Osteoblast (primary cell): ENCODE measurements at regions not wholly inside any gene's neighbourhood (a gene's known extent, or its start where the extent isn't known, plus 50 kb on each side); places are given as distances from the start of the nearest gene placed in this dataset.

Experiments
- DNase-seq: peaks from one replicate; pipeline ENCODE4 v3.0.0; 2011; ENCODE audit warnings: low spot score, mixed read lengths; ENCODE audit not compliant: insufficient read length; ENCODE audit errors: missing footprints
- H2AFZ ChIP-seq: 2 replicates; pipeline ENCODE4 v1.6.0; 2011; ENCODE audit warnings: mild to moderate bottlenecking, low read length
- H3K27ac ChIP-seq: 2 replicates; pipeline ENCODE4 v1.5.1; 2011; ENCODE audit warnings: mild to moderate bottlenecking, low read depth, low read length, moderate library complexity
- H3K27me3 ChIP-seq: 2 replicates; pipeline ENCODE4 v1.6.0; 2012; ENCODE audit warnings: mild to moderate bottlenecking, control low read depth, inconsistent platforms, low read length, moderate library complexity; ENCODE audit not compliant: insufficient read depth
- H3K36me3 ChIP-seq: 2 replicates; pipeline ENCODE4 v1.5.1; 2011; ENCODE audit warnings: mild to moderate bottlenecking, low read length, control low read depth, moderate library complexity; ENCODE audit not compliant: insufficient read depth
- H3K4me1 ChIP-seq: 2 replicates; pipeline ENCODE4 v1.5.1; 2011; ENCODE audit warnings: mild to moderate bottlenecking, low read length, control low read depth, moderate library complexity; ENCODE audit not compliant: insufficient read depth
- H3K4me2 ChIP-seq: 2 replicates; pipeline ENCODE4 v1.6.0; 2011; ENCODE audit warnings: mild to moderate bottlenecking, low read length; ENCODE audit not compliant: insufficient read depth
- H3K4me3 ChIP-seq: fragments of 200-600 bp; sonication (generic); 3 replicates; pipeline ENCODE4 v1.5.1; 2012; ENCODE audit warnings: mild to moderate bottlenecking, low read length, inconsistent platforms; ENCODE audit not compliant: insufficient read depth
- H3K79me2 ChIP-seq: 2 replicates; pipeline ENCODE4 v1.6.0; 2012; ENCODE audit warnings: mild to moderate bottlenecking, low read length, control low read depth, inconsistent platforms; ENCODE audit not compliant: insufficient read depth
- H3K9me3 ChIP-seq: 2 replicates; pipeline ENCODE4 v1.5.1; 2011; ENCODE audit warnings: low read depth, low read length, control low read depth
- H4K20me1 ChIP-seq: 2 replicates; pipeline ENCODE4 v1.6.0; 2012; ENCODE audit warnings: mild to moderate bottlenecking, low read length, control low read depth; ENCODE audit not compliant: insufficient read depth
- TF ChIP-seq, protein P1 (sequence below): IDR thresholded peaks from 2 replicates; pipeline ENCODE4 v1.5.1; 2011; ENCODE audit warnings: mild to moderate bottlenecking, low read depth, low read length, moderate library complexity; ENCODE audit errors: extremely low read depth

DNA sequence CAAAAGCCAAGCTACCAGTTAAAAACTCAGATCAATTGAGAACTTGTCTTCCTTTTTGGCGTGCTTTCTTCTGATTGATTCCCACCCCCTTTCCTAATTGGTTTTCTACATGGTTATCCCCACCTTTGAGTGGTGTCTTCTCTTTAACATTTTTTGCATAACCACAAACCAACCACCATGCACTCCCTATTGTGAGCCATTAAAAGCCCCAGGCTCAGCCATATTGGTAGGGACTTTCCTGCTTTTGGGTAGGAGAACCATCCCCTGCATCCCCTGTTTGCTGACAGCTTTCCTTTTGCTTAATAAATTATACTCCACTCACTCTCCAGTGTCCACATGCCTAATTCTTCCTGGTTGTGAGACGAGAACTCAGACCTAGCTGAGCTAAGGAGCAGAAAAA is 1651.4 kb upstream of the IGFBP7 start:
- H3K79me2 ChIP-seq, result no peaks in the 10 kb centered on the region
- no peak overlapping the region for H2AFZ ChIP-seq
- no peak for DNase-seq
- H3K4me2 ChIP-seq, result no peak overlapping the region
- H3K4me3 ChIP-seq, result no peak overlapping the region
- H3K4me1 ChIP-seq, result no peaks in the 10 kb centered on the region
- H3K36me3 ChIP-seq, result no peaks in the 10 kb centered on the region
- no peak overlapping the region for H3K27ac ChIP-seq
- no peaks in the 10 kb centered on the region for H4K20me1 ChIP-seq
- no peaks in the 10 kb centered on the region for H3K9me3 ChIP-seq
- TF ChIP-seq, protein P1, sequence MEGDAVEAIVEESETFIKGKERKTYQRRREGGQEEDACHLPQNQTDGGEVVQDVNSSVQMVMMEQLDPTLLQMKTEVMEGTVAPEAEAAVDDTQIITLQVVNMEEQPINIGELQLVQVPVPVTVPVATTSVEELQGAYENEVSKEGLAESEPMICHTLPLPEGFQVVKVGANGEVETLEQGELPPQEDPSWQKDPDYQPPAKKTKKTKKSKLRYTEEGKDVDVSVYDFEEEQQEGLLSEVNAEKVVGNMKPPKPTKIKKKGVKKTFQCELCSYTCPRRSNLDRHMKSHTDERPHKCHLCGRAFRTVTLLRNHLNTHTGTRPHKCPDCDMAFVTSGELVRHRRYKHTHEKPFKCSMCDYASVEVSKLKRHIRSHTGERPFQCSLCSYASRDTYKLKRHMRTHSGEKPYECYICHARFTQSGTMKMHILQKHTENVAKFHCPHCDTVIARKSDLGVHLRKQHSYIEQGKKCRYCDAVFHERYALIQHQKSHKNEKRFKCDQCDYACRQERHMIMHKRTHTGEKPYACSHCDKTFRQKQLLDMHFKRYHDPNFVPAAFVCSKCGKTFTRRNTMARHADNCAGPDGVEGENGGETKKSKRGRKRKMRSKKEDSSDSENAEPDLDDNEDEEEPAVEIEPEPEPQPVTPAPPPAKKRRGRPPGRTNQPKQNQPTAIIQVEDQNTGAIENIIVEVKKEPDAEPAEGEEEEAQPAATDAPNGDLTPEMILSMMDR, result no peak
- H3K27me3 ChIP-seq, result no peaks in the 10 kb centered on the region

DNA sequence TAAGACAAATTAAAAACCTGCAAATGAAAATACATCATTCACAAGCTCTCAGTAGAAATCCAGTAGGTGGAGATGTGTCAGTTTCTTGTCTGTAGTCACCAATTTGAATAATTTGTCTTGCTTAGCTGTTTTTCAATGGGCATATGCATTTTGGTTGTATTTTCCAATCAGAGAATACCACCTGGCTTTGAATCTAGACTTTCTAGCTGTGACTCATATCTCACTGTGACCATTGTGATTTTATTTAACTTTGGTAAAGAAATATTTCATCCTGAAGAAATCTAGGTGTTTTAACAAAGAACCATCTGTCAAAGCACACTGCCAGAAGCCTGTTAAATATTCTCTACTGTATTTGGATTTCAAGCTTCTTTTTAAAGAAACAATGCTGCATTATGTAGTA is 1650.6 kb upstream of the IGFBP7 start:
- TF ChIP-seq, protein P1, result no peak
- no peaks in the 10 kb centered on the region for H3K9me3 ChIP-seq
- H3K27ac ChIP-seq, result no peak overlapping the region
- H3K79me2 ChIP-seq, result no peaks in the 10 kb centered on the region
- H4K20me1 ChIP-seq, result no peaks in the 10 kb centered on the region
- no peaks in the 10 kb centered on the region for H3K27me3 ChIP-seq
- no peak overlapping the region for H3K4me2 ChIP-seq
- H2AFZ ChIP-seq, result no peak overlapping the region
- H3K4me1 ChIP-seq, result no peaks in the 10 kb centered on the region
- DNase-seq, result no peak
- no peak overlapping the region for H3K4me3 ChIP-seq
- no peaks in the 10 kb centered on the region for H3K36me3 ChIP-seq

DNA sequence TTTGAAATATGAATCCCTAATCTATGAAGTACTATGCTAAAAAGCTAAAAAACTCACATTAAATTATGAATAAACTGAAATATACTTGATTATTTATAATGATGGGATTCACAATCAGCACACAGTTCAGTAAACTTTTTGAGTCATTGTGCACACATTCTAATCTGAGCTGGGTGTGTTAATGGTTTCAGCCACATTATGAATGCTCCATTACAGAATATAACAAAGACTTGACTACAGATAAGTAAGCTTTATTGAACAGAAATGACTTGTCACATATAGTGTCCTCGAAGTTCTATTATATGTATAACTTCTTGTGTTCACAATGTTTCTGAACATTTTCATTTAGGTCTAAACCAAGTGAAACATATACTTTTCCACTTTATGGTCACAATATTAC is 1649.9 kb upstream of the IGFBP7 start:
- Histone ChIP-seq H3K27me3 (no peaks in the 10 kb centered on the region), H3K36me3 (no peaks in the 10 kb centered on the region), H3K4me1 (no peaks in the 10 kb centered on the region), H3K4me3 (no peak overlapping the region), H3K27ac (no peak overlapping the region), H3K4me2 (no peak overlapping the region), H3K9me3 (no peaks in the 10 kb centered on the region), H2AFZ (no peak overlapping the region), H4K20me1 (no peaks in the 10 kb centered on the region), H3K79me2 (no peaks in the 10 kb centered on the region)
- TF ChIP-seq, protein P1, result no peak
- DNase-seq, result no peak

DNA sequence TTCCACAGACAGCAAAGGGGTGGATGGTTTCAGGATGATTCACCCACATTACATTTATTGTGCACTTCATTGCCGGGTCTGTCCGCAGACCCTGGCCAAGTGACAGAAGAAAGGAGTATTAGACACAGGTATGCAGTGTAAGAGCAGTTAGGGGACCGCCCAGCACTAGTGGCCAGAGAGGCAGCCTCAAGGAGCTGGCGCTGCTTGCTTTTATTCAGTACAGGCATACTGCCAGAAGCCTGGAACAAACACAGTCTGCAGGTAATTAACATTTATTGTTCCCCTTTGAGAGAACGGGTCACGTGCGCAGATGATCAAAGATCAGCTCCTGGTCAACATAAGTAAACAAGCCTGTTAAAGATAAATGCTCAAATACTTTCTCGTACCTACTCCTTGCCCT is 1639.0 kb upstream of the IGFBP7 start:
- Histone ChIP-seq H3K9me3 (no peaks in the 10 kb centered on the region), H3K4me1 (no peaks in the 10 kb centered on the region), H3K36me3 (no peaks in the 10 kb centered on the region), H3K4me3 (no peak overlapping the region), H3K79me2 (no peaks in the 10 kb centered on the region), H3K27ac (no peak overlapping the region), H4K20me1 (no peaks in the 10 kb centered on the region), H3K27me3 (no peaks in the 10 kb centered on the region), H2AFZ (no peak overlapping the region), H3K4me2 (no peak overlapping the region)
- TF ChIP-seq, protein P1, result no peak
- no peak for DNase-seq
